GM18909 (cell line): ENCODE measurements at regions not wholly inside any gene's neighbourhood (a gene's known extent, or its start where the extent isn't known, plus 50 kb on each side); places are given as distances from the start of the nearest gene placed in this dataset.
"Not testable (repeated sequence)": the region's sequence is repeated elsewhere in the genome, so short reads cannot be mapped to it uniquely, and the experiment has no call there.

Experiments used
- ATAC-seq: cut with Tn5 transposase; IDR thresholded peaks from one replicate; pipeline ENCODE4 v1.9.1; 2021; ENCODE audit warnings: mild to moderate bottlenecking; ENCODE audit not compliant: unreplicated experiment, poor library complexity

DNA sequence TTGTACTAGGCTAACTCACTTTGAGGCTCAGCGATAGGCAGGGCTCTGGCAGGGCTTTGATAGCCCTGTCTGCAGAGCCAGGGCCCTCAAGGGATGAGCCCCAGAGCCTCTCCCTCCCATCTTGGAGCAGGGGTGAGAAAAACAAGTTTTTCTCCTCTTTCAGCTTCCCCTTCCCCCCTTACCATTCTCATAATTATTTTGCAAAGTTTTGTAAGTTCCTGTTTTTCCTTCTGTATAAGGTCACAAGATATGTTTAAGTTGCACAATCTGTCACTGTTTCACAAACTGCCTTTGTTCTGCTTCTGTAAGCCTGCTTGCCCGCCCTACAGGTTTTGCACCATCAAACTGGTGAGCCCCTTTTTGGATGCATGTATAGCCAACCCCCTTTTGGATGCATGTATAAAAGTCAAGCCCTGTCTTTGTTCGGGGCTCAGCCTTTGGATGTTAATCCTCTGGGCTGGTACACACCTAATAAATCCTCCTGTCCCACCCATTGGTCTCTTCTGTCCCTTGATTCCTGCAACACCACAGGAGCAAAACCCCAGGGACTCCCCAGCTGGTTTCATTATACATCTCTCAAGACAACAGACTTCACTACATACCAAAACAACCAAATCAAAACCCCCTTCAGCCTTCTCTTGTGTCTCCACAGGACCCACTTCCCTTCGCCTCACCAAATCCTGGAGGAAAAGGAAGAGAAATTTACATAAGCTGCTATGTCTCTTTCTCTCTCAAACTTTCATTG is 52.5 kb upstream of the RESF1 start:
- no peak for ATAC-seq

DNA sequence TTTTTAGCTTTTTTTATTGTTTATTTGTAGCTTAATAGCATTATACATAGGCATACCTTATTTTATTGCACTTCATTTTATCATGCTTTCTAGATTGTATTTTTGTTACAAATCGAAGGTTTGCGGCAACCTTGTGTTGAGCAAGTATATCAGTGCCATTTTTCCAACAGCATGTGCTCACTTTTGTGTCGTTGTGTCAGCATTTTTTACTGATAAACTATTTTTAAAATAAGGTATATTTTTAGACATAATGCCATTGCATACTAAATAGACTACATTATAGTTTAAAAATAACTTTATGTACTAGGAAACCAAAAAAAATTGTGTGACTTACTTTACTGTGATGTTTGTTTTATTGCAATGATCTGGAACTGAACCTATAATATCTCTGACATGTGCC is 56.2 kb upstream of the RESF1 start:
- no peak for ATAC-seq

DNA sequence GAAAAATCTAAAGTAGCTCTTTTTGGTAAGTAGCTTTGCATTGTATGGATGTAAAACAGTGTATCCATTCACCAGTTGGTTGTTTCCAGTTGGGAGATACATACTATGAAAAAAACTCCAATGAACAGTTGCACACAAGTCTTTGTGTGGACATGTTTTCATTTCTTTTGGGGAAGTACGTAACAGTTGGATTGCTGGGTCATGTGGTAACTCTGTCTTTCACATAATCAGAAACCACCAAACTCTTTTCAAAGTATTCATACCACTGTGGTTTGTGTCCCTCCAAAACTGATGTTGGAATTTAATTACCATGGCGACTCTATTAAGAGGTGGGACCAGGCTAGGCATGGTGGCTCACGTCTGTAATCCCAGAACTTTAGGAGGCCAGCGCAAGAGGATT is 58.9 kb upstream of the RESF1 start:
- no peak for ATAC-seq

DNA sequence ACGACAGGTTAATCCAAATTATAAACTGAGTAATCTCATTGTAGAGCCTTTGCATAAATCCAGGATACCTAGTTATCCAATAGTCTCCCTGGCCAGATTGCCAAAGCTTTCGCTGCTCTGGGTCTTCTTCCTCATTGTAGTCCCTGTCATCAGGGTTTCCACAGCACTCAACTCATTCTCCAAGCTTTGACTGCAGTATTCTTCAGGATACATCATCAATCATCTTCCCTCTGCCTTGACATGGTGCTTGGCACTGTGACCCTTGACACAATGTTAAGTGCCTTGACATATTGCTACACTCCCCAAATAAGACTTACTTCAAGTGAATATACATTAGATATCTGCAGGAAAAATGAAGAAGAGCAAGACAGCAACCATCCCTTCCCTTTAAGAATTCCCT is 60.1 kb upstream of the RESF1 start:
- ATAC-seq, result no peak

DNA sequence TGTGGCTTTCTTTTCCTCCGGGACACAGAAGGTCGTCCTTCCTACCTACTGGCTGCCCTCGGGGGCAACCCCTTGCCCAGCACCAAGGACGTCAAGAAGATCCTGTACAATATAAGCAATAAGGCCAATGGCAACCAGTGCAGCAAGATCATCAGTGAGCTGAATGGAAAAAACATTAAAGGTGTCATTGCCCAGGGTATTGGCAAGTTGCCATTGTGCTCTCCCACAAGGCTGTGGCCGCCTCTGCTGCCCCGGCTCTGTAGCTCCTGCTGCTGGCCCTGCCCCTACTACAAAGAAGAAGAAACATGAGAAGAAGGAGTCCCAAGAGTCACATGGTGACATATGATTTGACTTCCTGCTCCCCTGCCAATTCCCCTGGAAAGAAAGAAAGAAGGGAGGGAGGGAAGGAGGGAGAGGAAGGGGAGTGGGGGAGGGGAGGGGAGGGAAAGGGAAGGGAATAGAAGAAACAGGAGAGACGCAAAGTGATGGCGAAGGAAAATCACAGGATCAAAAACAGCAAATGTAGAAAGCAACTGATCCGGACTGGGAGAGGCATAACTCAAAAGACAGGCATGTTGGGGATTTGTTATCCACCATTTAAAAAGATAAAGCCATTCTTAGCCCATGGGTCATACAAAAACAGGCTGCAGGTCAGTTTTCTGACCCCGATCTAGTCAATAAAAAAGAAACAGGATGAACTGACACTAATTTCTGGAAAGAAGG is 61.3 kb upstream of the RESF1 start:
- ATAC-seq, result no peak

DNA sequence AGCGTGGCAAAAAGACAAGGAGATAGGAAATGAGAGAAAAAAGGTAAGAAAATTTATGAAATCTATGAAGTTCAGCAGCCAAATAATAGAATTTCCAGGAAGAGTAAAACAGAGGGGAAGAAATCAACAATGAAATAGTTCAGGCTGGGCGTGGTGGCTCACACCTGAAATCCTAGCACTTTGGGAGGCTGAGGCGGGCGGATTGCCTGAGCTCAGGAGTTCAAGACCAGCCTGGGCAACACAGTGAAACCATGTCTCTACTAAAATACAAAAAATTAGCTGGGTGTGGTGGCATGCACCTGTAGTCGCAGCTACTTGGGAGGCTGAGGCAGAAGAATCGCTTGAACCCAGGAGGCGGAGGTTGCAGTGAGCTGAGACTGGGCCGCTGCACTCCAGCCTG is 62.1 kb upstream of the RESF1 start:
- ATAC-seq, result not testable (repeated sequence)

DNA sequence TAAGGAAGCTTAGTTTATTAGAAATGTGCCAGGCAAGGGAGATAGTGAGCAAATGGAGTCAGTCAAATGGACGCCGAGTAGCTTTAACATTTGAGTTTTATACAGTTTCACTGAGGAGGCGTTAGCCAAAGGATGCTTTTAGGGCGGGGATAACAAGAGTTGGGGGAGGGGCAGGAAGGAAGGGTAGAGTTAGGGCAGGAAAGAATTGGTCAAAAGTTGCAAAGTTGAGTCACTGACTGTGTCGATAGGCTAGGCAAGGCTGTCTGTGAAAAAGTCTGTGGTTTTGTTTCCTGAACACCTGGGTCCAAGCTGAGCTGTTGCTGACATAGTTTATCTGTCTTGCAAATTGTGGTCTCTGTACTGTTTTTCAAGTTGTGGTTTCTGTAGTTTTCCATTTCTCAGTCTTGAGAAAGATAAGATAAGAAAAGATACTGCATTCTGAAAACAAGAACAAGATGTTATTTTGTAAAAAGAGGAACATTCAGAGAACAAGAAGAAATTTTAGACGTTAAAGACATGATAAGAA is 62.6 kb upstream of the RESF1 start:
- peak; percentile 100 for ATAC-seq

DNA sequence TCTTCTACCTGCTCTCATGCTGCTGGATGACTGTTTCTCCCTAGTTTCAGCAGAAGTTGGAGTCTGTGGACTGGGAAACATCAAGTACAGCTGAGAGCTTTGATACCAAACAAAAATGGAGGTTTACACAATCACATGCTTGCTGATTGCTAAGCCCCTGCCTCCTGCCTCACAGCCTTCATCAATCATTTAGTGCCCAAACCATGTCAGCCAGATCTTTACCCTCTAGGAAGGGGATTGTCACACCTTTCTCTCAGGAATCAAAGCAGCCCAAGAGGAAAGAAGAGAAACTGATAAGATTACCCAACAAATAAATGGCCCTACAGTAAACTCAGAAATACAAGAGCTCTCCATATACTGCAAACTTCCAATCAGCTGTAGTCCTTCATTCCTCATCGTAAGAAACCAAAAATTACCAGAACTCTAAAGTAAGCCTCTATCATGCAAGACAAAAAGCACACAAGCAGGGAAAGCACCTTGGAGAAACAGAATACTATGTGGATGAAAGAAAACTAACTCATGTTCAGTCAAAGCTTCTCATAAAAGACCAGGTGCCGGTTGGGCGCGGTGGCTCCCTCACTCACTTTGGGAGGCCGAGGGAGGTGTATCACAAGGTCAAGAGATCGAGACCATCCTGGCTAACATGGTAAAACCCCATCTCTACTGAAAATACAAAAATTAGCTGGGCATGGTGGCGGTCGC is 63.6 kb upstream of the RESF1 start:
- no peak for ATAC-seq

DNA sequence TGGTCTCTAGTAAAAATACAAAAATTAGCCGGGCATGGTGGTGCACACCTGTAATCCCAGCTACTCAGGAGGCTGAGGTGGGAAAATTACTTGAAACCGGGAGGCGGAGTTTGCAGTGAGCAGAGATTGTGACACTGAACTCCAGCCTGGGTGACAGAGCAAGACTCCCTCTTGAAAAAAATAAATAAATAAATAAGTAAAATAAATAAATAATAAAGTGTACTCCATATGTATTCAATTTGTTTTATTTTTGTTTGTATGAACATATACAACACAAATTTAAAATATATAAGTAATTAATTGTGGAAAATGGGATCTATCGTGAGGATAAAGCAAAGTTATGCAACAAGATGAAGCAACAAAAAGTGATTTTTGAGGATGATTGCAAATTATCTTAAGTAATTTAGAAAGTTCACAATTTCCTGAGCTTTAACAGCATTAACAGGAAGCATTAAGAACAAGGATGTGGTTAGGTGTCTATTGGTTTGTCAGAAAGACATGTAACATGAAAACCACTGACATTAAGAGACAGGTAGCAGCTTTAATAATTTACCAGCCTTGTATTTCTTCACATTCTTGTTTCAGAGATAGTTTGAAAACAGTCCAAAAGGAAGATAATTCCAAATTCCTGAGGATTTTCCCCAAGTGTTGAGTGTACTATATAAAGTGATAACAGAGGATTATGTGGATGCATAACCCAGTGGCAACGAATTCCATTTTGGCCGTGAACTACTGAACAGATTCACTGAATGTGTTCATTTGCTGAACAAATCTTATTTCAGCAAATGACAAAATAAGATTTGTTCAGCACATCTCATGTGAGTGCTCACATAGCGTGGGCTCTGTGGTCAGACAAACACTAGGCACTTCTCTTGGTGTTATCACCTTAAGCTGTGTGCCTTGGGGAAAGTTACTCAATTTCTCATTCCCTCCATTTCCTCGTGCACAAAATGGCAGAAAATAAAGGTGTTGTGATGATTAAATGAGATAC is 68.6 kb upstream of the RESF1 start:
- peak; percentile 70 for ATAC-seq

DNA sequence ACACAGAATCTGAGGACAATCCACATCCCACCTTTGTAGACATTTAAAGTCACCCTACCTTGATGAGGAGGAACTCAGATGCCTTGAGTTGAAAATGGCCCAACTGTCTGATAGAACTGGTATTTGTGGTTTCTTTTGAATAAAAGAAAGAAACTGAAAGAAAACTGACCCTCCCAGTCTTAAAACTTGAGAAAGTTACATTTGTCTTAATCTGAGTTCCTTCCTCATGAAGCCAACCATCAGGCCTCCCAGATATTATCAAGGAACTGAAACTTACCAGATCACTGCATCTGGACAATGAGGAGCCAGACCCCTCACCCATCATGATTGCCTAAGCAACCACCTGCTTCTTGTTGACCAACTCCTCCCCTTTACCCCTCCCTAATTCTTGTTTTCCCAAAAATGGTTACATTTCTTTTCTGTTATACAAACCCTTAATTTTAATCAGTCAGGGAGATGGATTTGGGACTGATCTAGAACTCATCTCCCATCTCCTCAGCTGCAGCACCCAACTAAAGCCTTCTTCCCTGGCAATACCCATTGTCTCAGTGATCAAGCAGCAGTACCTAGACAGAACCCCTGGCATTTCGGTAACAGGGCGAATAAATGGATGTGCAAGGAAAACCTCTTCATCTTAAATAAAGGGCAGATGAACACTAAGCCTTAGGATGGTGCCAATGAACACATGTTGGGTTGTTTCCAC is 72.0 kb upstream of the RESF1 start:
- peak; percentile 52 for ATAC-seq

DNA sequence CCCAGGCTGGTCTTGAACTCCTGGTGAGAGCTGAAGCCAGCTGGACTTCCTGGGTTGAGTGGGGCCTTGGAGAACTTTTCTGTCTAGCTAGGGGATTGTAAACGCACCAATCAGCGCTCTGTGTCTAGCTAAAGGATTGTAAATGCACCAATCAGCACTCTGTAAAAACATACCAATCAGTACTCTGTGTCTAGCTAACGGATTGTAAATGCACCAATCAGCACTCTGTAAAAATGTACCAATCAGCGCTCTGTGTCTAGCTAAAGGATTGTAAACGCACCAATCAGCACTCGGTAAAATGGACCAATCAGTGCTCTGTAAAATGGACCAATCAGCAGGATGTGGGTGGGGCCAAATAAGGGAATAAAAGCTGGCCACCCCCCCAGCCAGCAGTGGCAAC is 76.5 kb upstream of the RESF1 start:
- not testable (repeated sequence) for ATAC-seq

DNA sequence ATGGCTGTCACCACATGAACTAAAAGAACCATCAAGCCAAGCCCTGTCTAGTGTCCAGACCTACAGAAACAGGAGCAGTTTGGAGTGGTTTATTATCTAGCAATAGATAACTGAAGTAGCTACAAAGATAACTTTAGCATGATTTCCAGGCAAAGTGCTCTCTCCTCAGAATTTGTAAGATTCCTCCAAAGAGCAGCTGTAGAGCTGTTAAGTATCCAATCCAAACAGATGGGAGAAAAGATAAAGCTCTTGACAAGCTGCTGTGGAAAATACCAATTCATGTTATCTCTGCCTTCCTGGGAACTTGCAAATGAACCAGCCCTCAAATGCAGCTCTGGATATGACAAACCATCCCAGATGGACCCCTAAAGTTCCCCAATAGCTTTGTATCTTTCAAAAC is 78.9 kb upstream of the RESF1 start:
- ATAC-seq, result no peak

DNA sequence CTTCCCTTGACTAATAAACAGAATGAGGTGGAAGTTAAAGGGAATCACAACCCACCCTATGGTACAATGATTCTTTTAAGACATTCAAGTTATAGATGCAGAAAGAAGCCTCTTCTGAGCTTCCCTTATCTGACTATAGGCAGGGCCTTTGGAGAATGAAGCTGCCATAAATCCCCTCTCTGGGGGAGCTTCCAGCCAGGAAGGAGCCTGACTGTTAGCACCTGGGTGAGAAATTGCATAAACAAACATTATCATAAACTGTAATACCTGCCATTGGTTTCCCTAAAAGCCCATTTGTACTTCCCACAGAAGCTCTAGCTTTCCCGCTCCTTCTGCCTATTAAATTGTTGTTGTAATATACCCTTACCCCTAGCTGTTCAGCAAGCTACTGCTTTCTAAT is 81.3 kb upstream of the RESF1 start:
- no peak for ATAC-seq

DNA sequence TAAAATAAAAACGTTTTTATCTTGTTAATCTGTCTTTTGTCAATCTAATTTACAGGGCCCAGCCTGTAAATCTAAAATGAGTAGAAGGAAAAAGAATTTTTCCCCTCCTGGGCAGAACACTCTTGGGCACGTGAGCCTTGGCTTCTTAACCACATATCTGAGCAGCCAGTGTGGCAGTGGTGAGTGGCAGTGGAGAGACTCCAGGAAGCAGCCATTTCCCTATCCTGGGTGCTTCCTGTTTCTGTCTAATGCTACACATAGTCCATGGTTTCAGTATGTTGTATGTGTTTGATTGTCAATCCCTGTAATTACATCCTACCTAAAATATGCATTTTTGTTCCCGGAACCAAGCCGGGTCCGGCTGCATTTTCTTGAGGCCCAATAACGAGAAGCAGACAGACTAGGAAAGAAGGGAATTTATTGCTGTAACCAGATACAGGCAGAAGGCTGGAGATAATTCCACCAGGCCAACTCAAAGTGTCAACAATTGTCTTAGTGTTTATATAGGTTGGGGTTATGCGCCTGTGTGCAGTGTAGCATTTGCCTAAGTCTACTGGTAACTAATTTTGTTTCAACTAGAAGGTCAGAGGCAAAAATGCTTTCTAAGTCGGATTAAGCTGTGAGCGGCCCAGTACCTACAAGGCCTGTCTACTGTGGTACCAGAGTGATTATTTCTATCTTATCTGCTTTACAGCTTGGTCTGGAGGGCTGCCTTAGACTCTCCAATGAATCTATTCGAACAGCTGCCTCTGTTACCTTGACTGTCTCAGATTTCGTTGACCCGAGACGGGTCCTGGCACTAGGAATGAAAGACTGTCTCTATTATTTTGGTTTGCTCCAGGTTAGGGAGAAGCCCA is 82.4 kb upstream of the RESF1 start:
- no peak for ATAC-seq

DNA sequence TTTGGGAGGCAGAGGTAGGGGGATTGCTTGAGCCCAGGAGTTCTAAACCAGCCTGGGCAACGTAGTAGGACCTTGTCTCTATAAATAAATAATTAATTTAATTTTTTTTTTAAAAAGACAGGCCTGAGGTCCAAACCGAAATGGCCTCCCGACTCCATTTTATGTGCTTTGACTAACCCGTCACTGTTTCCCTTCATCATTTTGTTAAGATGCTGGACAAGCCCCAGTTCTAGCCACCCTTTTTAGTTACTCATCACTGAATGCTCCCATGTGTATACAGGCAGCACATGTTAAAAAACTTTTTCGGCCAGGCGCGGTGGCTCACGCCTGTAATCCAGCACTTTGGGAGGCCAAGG is 83.6 kb upstream of the RESF1 start:
- ATAC-seq, result no peak

DNA sequence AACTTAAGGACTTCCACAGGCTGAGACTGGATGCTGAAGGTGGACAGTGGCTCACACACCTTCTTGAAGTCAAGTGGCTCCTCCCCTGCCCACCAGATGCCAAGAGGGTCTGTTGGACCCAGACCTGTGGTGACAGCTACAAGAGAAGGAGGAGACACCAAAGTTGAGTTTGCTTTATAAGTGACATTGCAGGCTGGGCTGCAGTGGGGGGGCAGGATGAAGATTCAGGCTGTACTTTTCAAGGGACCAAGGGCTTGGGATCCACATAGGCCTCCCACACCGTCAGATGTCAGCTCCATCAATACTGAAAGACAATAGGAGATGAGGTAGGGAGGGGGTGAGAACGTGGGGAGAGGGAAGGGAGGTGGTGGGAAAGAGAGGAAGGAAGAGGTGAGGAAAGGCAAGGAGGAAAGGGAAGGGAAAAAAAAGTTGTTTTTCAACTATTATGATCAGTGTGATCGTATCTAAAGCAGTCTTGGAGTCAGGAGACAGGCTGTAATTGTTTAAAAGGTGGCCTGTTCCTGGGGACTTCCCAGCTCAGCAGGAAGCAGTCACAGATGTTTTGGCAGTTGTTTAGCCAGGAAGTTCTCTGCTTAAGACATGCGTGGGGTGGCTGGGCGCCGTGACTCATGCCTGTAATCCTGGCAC is 84.1 kb upstream of the RESF1 start:
- peak; percentile 79 for ATAC-seq

DNA sequence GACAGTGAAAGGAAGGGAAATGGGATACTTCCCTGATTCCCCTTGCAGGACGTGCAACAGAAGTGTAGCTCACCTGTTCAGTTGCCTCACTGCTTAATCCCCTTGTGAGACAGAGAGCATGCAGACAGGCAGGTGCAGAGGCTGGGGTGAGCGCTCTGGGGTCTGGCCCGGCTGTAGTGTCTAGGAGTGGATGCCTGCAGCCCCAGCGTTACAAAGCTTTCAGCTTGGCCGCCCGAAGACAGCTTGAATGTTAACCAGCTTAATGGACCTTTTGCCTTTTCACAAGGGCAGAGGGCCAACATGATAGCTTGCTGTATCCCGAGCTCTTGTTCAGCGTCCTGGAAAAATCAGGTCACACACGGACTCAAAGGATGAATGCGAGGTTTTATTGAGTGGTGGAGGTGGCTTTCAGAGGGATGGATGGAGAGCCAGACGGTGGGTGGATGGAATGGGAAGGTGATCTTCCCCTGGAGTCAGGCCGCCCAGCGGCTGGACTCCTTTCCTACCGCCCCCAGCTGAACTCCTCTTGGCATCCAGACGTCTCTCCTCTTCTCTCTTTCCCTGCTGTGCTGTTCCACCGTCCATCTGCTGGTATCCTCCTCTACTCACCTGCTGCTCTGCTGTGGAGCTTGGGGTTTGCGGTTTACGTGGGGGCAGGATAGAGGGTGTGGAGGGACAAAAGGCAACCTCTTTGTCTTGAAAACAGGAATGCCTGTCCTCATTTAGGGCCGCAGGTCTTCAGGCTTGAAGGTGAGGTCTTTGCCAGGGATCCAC is 86.2 kb upstream of the RESF1 start:
- no peak for ATAC-seq
